ENCODE measurements at regions not wholly inside any gene's neighbourhood (a gene's known extent, or its start where the extent isn't known, plus 50 kb on each side); places are given as distances from the start of the nearest gene placed in this dataset.
"Not testable (repeated sequence)": the region's sequence is repeated elsewhere in the genome, so short reads cannot be mapped to it uniquely, and the experiment has no call there.

DNA sequence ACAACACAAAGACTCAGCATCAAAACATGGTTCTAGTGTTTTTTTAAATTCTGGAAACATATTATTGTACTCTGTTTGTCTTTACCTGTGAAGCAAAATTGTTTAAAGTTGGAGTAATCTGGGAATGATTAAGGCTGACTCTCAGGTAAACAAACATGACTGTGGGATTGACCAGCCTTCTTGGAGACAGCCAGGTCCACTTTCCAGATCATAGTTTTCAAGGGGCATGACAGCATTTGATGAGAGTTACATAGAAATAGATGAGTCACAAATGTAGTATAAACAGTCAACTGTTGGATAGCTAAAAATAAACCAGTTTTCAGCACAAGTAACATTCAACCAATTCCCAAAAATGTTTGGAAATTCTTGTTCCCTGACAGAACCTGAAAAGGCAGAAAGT lies 1680.9 kb downstream of the OLFM4 start:
- CTCF ChIA-PET: no interaction called here
- Histone ChIP-seq H3K9me3 (ENCODE audit: control insufficient read depth, insufficient read depth, low read depth, low read length) (no peaks in the 10 kb centered on the region), H3K4me1 (ENCODE audit: control insufficient read depth, insufficient read depth, low read length) (no peaks in the 10 kb centered on the region), H3K4me3 (ENCODE audit: low read depth, low read length) (no peak overlapping the region), H3K36me3 (ENCODE audit: control insufficient read depth in 2 of 2, insufficient read depth in 1 of 2, low read length in 2 of 2) (no peaks in the 10 kb centered on the region), H3K27ac (ENCODE audit: extremely low read depth, low read depth, low read length) (no peak overlapping the region)
- POLR2A ChIA-PET: no interaction called here
- TF ChIP-seq ZNF280D (tag by site-specific recombination; IDR thresholded peaks at IDR 0.05): no peak
- no peak for TF ChIP-seq ZNF830 (tag by site-specific recombination; IDR thresholded peaks at IDR 0.05; ENCODE audit: low read depth)
- no peak for TF ChIP-seq TRIM28 (IDR thresholded peaks at IDR 0.05; ENCODE audit: borderline replicate concordance, low read length)
- TF ChIP-seq, protein P1, sequence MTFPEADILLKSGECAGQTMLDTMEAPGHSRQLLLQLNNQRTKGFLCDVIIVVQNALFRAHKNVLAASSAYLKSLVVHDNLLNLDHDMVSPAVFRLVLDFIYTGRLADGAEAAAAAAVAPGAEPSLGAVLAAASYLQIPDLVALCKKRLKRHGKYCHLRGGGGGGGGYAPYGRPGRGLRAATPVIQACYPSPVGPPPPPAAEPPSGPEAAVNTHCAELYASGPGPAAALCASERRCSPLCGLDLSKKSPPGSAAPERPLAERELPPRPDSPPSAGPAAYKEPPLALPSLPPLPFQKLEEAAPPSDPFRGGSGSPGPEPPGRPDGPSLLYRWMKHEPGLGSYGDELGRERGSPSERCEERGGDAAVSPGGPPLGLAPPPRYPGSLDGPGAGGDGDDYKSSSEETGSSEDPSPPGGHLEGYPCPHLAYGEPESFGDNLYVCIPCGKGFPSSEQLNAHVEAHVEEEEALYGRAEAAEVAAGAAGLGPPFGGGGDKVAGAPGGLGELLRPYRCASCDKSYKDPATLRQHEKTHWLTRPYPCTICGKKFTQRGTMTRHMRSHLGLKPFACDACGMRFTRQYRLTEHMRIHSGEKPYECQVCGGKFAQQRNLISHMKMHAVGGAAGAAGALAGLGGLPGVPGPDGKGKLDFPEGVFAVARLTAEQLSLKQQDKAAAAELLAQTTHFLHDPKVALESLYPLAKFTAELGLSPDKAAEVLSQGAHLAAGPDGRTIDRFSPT (tag by site-specific recombination; IDR thresholded peaks at IDR 0.05): no peak
- TF ChIP-seq ZFP69B (tag by site-specific recombination; IDR thresholded peaks at IDR 0.05): no peak
- no peak for TF ChIP-seq ZNF292 (tag by site-specific recombination; IDR thresholded peaks at IDR 0.05; ENCODE audit: borderline replicate concordance, low read depth)
- no peak for TF ChIP-seq ZNF544 (tag by site-specific recombination; IDR thresholded peaks at IDR 0.05)
- no peak for TF ChIP-seq ZFHX2 (tag by site-specific recombination; conservative IDR thresholded peaks at IDR 0.05)

DNA sequence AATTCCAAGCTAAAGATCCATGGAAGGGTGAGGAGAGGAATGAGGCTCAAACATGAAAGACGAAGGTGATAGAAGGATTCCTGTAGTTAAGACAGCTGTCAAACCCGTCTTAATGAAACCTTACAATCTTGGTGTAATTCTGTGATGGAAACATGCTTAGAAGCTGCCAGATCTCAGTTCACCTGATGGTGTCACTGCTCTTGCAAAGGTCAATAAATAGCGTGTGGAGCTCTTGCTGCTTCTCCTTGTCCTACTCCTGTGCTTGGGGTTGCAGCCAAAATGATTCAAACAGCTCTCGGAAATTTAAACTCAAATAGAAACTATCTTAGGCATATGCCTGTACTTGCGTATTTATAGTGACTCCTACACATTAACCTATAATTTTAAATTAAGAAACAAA lies 1705.0 kb downstream of the OLFM4 start:
- no peaks in the 10 kb centered on the region for H3K9me3 ChIP-seq (ENCODE audit: control insufficient read depth, insufficient read depth, low read depth, low read length)
- no peaks in the 10 kb centered on the region for H3K36me3 ChIP-seq (ENCODE audit: control insufficient read depth in 2 of 2, insufficient read depth in 1 of 2, low read length in 2 of 2)
- H3K4me1 ChIP-seq (ENCODE audit: control insufficient read depth, insufficient read depth, low read length): no peaks in the 10 kb centered on the region
- H3K27ac ChIP-seq (ENCODE audit: extremely low read depth, low read depth, low read length): no peak overlapping the region
- CTCF ChIA-PET: interaction anchor here (0.6 kb wide), 1 partner anchor 951 kb away, joined by 3 read pairs; no protein-coding TSS in a partner anchor
- no peak for TF ChIP-seq ZBTB21 (tag by site-specific recombination; IDR thresholded peaks at IDR 0.05)
- TF ChIP-seq ZBTB10 (tag by site-specific recombination; IDR thresholded peaks at IDR 0.05): no peak
- TF ChIP-seq ZNF16 (tag by site-specific recombination; IDR thresholded peaks at IDR 0.05; ENCODE audit: low read depth): no peak
- TF ChIP-seq ZNF10 (tag by site-specific recombination; IDR thresholded peaks at IDR 0.05): no peak
- TF ChIP-seq ZNF623 (tag by site-specific recombination; IDR thresholded peaks at IDR 0.05): no peak
- TF ChIP-seq, protein P2, sequence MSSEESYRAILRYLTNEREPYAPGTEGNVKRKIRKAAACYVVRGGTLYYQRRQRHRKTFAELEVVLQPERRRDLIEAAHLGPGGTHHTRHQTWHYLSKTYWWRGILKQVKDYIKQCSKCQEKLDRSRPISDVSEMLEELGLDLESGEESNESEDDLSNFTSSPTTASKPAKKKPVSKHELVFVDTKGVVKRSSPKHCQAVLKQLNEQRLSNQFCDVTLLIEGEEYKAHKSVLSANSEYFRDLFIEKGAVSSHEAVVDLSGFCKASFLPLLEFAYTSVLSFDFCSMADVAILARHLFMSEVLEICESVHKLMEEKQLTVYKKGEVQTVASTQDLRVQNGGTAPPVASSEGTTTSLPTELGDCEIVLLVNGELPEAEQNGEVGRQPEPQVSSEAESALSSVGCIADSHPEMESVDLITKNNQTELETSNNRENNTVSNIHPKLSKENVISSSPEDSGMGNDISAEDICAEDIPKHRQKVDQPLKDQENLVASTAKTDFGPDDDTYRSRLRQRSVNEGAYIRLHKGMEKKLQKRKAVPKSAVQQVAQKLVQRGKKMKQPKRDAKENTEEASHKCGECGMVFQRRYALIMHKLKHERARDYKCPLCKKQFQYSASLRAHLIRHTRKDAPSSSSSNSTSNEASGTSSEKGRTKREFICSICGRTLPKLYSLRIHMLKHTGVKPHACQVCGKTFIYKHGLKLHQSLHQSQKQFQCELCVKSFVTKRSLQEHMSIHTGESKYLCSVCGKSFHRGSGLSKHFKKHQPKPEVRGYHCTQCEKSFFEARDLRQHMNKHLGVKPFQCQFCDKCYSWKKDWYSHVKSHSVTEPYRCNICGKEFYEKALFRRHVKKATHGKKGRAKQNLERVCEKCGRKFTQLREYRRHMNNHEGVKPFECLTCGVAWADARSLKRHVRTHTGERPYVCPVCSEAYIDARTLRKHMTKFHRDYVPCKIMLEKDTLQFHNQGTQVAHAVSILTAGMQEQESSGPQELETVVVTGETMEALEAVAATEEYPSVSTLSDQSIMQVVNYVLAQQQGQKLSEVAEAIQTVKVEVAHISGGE (tag by site-specific recombination; conservative IDR thresholded peaks at IDR 0.05; ENCODE audit: low read depth): no peak
- TF ChIP-seq ZNF510 (tag by site-specific recombination; IDR thresholded peaks at IDR 0.05; ENCODE audit: insufficient replicate concordance): no peak
- TF ChIP-seq ZNF223 (tag by site-specific recombination; IDR thresholded peaks at IDR 0.05): no peak
- TF ChIP-seq ZNF596 (tag by site-specific recombination; IDR thresholded peaks at IDR 0.05): no peak
- TF ChIP-seq ZNF398 (tag by site-specific recombination; IDR thresholded peaks at IDR 0.05): no peak
- no peak overlapping the region for H3K4me3 ChIP-seq (ENCODE audit: low read depth, low read length)
- POLR2A ChIA-PET: no interaction called here

DNA sequence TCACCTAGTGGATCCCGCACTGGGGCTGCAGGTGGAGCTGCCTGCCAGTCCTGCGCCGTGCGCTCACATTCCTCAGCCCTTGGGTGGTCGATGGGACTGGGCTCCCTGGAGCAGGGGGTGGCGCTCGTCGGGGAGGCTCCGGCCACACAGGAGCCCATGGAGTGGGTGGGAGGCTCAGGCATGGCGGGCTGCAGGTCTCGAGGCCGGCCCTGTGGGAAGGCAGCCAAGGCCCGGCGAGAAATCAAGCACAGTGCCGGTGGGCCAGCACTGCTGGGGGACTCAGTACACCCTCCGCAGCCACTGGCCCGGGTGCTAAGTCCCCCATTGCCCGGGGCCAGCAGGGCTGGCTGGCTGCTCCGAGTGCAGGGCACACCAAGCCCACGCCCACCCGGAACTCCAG lies 1708.6 kb downstream of the OLFM4 start:
- CTCF ChIA-PET; H3K4me3 ChIP-seq (ENCODE audit: low read depth, low read length); H3K9me3 ChIP-seq (ENCODE audit: control insufficient read depth, insufficient read depth, low read depth, low read length); H3K4me1 ChIP-seq (ENCODE audit: control insufficient read depth, insufficient read depth, low read length); POLR2A ChIA-PET; H3K36me3 ChIP-seq (ENCODE audit: control insufficient read depth in 2 of 2, insufficient read depth in 1 of 2, low read length in 2 of 2); H3K27ac ChIP-seq (ENCODE audit: extremely low read depth, low read depth, low read length): not testable (repeated sequence)
